NB4 (cell line): ENCODE measurements at regions not wholly inside any gene's neighbourhood (a gene's known extent, or its start where the extent isn't known, plus 50 kb on each side); places are given as distances from the start of the nearest gene placed in this dataset.
"Not testable (repeated sequence)": the region's sequence is repeated elsewhere in the genome, so short reads cannot be mapped to it uniquely, and the experiment has no call there.

Experiments used
- DNase-seq: peaks from one replicate; pipeline ENCODE4 v3.0.0; 2010; ENCODE audit warnings: low read depth
- H3K4me3 ChIP-seq: one replicate; pipeline ENCODE4 v1.5.1; 2011; ENCODE audit warnings: mild to moderate bottlenecking, low read depth, low read length, moderate library complexity
- MYC ChIP-seq: IDR thresholded peaks from 2 replicates; pipeline ENCODE4 v1.6.1; 2011; ENCODE audit warnings: low read depth, low read length
- POLR2A ChIP-seq: IDR thresholded peaks from 2 replicates; pipeline ENCODE4 v1.6.1; 2011; ENCODE audit warnings: mild to moderate bottlenecking; ENCODE audit not compliant: insufficient read length; ENCODE audit errors: extremely low read depth
- TF ChIP-seq, protein P1 (sequence below): IDR thresholded peaks from 2 replicates; pipeline ENCODE4 v1.6.1; 2011; ENCODE audit warnings: low read depth, low read length
- TF ChIP-seq, protein P2 (sequence below): IDR thresholded peaks from one replicate; pipeline ENCODE4 v1.5.1; 2012; ENCODE audit warnings: low read depth, low read length

GRCh38 chr1:232334811-232335210, 295.1 kb downstream of the SIPA1L2 start:
- no peak overlapping the region for H3K4me3 ChIP-seq
- no peak for DNase-seq
- TF ChIP-seq MYC (no peak), POLR2A (no peak)
- TF ChIP-seq, protein P1, sequence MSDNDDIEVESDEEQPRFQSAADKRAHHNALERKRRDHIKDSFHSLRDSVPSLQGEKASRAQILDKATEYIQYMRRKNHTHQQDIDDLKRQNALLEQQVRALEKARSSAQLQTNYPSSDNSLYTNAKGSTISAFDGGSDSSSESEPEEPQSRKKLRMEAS: no peak
- TF ChIP-seq, protein P2, sequence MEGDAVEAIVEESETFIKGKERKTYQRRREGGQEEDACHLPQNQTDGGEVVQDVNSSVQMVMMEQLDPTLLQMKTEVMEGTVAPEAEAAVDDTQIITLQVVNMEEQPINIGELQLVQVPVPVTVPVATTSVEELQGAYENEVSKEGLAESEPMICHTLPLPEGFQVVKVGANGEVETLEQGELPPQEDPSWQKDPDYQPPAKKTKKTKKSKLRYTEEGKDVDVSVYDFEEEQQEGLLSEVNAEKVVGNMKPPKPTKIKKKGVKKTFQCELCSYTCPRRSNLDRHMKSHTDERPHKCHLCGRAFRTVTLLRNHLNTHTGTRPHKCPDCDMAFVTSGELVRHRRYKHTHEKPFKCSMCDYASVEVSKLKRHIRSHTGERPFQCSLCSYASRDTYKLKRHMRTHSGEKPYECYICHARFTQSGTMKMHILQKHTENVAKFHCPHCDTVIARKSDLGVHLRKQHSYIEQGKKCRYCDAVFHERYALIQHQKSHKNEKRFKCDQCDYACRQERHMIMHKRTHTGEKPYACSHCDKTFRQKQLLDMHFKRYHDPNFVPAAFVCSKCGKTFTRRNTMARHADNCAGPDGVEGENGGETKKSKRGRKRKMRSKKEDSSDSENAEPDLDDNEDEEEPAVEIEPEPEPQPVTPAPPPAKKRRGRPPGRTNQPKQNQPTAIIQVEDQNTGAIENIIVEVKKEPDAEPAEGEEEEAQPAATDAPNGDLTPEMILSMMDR: no peak

DNA sequence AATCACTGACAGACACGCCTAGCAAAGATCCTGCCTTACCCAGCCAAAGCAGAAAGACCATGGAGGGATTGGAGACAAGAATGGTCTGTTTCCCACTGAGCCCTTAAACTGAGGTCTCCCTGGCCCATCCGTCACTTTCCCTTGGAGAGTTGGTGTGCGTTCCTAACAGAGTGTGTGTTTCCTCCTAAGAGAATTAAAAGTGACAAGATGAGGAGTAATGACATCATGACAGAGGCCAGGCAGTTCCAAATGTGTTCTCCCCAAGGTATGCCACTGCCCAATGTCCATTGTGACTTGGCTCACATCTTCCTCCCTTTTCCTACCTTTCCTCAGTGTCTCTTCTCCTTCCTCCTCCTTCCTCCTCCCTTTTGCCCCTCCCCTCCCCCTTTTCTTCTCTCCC, 295.7 kb downstream of the SIPA1L2 start:
- no peak for DNase-seq

GRCh38 chr1:232333419-232333767, 296.5 kb downstream of the SIPA1L2 start:
- no peak overlapping the region for H3K4me3 ChIP-seq
- DNase-seq: no peak
- TF ChIP-seq MYC: no peak
- TF ChIP-seq, protein P2: no peak
- TF ChIP-seq POLR2A: no peak
- TF ChIP-seq, protein P1: no peak

More for the DNA sequence above, 295.7 kb downstream of the SIPA1L2 start:
- TF ChIP-seq MYC: no peak
- TF ChIP-seq POLR2A: no peak
- TF ChIP-seq, protein P2: no peak
- TF ChIP-seq, protein P1: no peak
- H3K4me3 ChIP-seq: no peak overlapping the region

DNA sequence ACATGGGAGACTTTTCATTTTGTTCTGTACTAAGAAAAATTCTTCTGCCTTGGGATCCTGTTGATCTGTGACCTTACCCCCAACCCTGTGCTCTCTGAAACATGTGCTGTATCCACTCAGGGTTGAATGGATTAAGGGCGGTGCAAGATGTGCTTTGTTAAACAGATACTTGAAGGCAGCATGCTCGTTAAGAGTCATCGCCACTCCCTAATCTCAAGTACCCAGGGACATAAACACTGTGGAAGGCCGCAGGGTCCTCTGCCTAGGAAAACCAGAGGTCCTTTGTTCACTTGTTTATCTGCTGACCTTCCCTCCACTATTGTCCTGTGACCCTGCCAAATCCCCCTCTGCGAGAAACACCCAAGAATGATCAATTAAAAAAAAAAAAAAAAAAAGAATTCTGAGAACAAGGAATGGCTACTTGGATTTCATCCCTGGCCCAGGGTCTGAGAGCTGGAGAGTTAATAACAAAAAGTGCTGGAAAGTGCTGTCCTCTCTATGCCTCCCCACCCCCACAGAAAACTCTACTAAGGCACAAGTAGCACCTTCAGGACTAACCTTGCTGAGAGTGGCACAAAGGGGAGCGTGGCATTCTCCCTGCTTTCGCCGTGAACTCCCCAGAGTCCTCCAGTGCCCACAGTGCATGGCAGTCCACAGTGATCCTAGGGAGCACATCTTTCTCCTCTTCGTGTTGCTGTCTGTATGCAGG, 297.1 kb downstream of the SIPA1L2 start:
- H3K4me3 ChIP-seq, DNase-seq: not testable (repeated sequence)

DNA sequence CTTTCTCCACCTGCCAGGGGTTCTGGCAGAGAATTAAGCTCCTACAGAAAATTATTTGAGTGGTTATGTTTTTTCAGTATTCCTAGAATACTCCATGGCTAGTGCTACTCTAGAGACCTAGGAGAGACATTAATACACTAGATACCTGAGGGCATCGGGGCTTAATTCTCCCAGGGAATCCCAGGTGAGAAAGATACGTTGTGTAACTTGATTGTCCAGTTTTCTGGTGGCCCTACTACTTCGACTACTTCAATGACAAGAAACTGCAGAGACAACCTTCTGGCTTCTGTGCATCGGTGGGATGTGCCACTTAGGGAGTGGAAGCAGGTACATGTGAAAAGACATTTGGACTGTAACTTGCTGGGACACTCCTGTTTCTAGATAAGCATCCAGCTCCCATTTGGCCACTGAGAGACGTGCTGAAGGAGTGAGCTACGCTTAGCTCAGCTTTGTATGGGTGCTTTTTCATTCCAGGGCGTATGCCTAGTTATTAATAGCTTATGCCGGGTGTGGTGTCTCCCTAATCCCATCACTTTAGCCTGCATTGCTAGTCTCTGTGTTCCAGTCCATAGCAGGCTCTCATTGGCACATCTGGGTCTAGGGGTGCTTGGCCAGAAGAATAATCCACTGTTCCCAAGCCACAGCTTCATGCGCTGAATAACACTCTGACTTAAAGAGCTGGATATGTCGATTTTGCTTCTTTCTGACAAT, 300.7 kb downstream of the SIPA1L2 start:
- TF ChIP-seq POLR2A (no peak), MYC (no peak)
- TF ChIP-seq, protein P1: no peak
- TF ChIP-seq, protein P2: no peak
- H3K4me3 ChIP-seq: no peak overlapping the region
- no peak for DNase-seq

GRCh38 chr1:232328486-232329102, 301.3 kb downstream of the SIPA1L2 start:
- no peak overlapping the region for H3K4me3 ChIP-seq
- DNase-seq: peak; percentile 34
- TF ChIP-seq POLR2A: no peak
- TF ChIP-seq, protein P1: no peak
- TF ChIP-seq, protein P2: no peak
- TF ChIP-seq MYC: no peak
